ENCODE measurements at regions not wholly inside any gene's neighbourhood (a gene's known extent, or its start where the extent isn't known, plus 50 kb on each side); places are given as distances from the start of the nearest gene placed in this dataset.

- no peaks in the 10 kb centered on the region for H3K27me3 ChIP-seq (ENCODE audit: insufficient read depth, low read length)
- H3K9me3 ChIP-seq (ENCODE audit: low read depth, low read length): no peaks in the 10 kb centered on the region
- H3K4me1 ChIP-seq (ENCODE audit: insufficient read depth, low read length): no peaks in the 10 kb centered on the region
- H3K4me3 ChIP-seq (ENCODE audit: low read length): no peak overlapping the region
Observed at GRCh38 chr10:75347186-75347585, 54.4 kb downstream of the ZNF503 start.

GRCh38 chr10:75345738-75346137, 55.8 kb downstream of the ZNF503 start:
- Histone ChIP-seq H3K9me3 (ENCODE audit: low read depth, low read length) (no peaks in the 10 kb centered on the region), H3K4me1 (ENCODE audit: insufficient read depth, low read length) (no peaks in the 10 kb centered on the region), H3K4me3 (ENCODE audit: low read length) (no peak overlapping the region), H3K27me3 (ENCODE audit: insufficient read depth, low read length) (no peaks in the 10 kb centered on the region)

- no peaks in the 10 kb centered on the region for H3K9me3 ChIP-seq (ENCODE audit: low read depth, low read length)
- H3K4me3 ChIP-seq (ENCODE audit: low read length): no peak overlapping the region
- no peaks in the 10 kb centered on the region for H3K27me3 ChIP-seq (ENCODE audit: insufficient read depth, low read length)
- H3K4me1 ChIP-seq (ENCODE audit: insufficient read depth, low read length): no peaks in the 10 kb centered on the region
Observed at GRCh38 chr10:75344170-75344569, 57.4 kb downstream of the ZNF503 start.

GRCh38 chr10:75342397-75342796, 59.2 kb downstream of the ZNF503 start:
- Histone ChIP-seq H3K4me1 (ENCODE audit: insufficient read depth, low read length) (no peaks in the 10 kb centered on the region), H3K9me3 (ENCODE audit: low read depth, low read length) (no peaks in the 10 kb centered on the region), H3K4me3 (ENCODE audit: low read length) (no peak overlapping the region), H3K27me3 (ENCODE audit: insufficient read depth, low read length) (no peaks in the 10 kb centered on the region)

GRCh38 chr10:75335983-75336382, 65.6 kb downstream of the ZNF503 start:
- H3K4me1 ChIP-seq (ENCODE audit: insufficient read depth, low read length): no peaks in the 10 kb centered on the region
- no peak overlapping the region for H3K4me3 ChIP-seq (ENCODE audit: low read length)
- peaks cover 7% of the 10 kb centered on the region for H3K27me3 ChIP-seq (ENCODE audit: insufficient read depth, low read length)
- H3K9me3 ChIP-seq (ENCODE audit: low read depth, low read length): no peaks in the 10 kb centered on the region

GRCh38 chr10:75335191-75335590, 66.4 kb downstream of the ZNF503 start:
- no peak overlapping the region for H3K4me3 ChIP-seq (ENCODE audit: low read length)
- H3K9me3 ChIP-seq (ENCODE audit: low read depth, low read length): no peaks in the 10 kb centered on the region
- H3K4me1 ChIP-seq (ENCODE audit: insufficient read depth, low read length): no peaks in the 10 kb centered on the region
- H3K27me3 ChIP-seq (ENCODE audit: insufficient read depth, low read length): peaks cover 7% of the 10 kb centered on the region

GRCh38 chr10:75334720-75335119, 66.8 kb downstream of the ZNF503 start:
- Histone ChIP-seq H3K9me3 (ENCODE audit: low read depth, low read length) (no peaks in the 10 kb centered on the region), H3K4me3 (ENCODE audit: low read length) (no peak overlapping the region)

GRCh38 chr10:75332081-75332480, 69.5 kb downstream of the ZNF503 start:
- no peaks in the 10 kb centered on the region for H3K4me1 ChIP-seq (ENCODE audit: insufficient read depth, low read length)
- H3K4me3 ChIP-seq (ENCODE audit: low read length): no peak overlapping the region
- no peaks in the 10 kb centered on the region for H3K9me3 ChIP-seq (ENCODE audit: low read depth, low read length)
- H3K27me3 ChIP-seq (ENCODE audit: insufficient read depth, low read length): peaks cover 10% of the 10 kb centered on the region

More at GRCh38 chr10:75334720-75335119, 66.8 kb downstream of the ZNF503 start:
- peaks cover 7% of the 10 kb centered on the region for H3K27me3 ChIP-seq (ENCODE audit: insufficient read depth, low read length)
- H3K4me1 ChIP-seq (ENCODE audit: insufficient read depth, low read length): no peaks in the 10 kb centered on the region

- Histone ChIP-seq H3K4me3 (ENCODE audit: low read length) (no peak overlapping the region), H3K4me1 (ENCODE audit: insufficient read depth, low read length) (no peaks in the 10 kb centered on the region), H3K27me3 (ENCODE audit: insufficient read depth, low read length) (peaks cover 10% of the 10 kb centered on the region), H3K9me3 (ENCODE audit: low read depth, low read length) (no peaks in the 10 kb centered on the region)
Observed at GRCh38 chr10:75331081-75331480, 70.5 kb downstream of the ZNF503 start.

- Histone ChIP-seq H3K9me3 (ENCODE audit: low read depth, low read length) (no peaks in the 10 kb centered on the region), H3K4me1 (ENCODE audit: insufficient read depth, low read length) (no peaks in the 10 kb centered on the region), H3K27me3 (ENCODE audit: insufficient read depth, low read length) (peaks cover 10% of the 10 kb centered on the region), H3K4me3 (ENCODE audit: low read length) (no peak overlapping the region)
Observed at GRCh38 chr10:75329190-75329745, 72.3 kb downstream of the ZNF503 start.

GRCh38 chr10:75326306-75326705, 75.3 kb downstream of the ZNF503 start:
- Histone ChIP-seq H3K9me3 (ENCODE audit: low read depth, low read length) (no peaks in the 10 kb centered on the region), H3K4me1 (ENCODE audit: insufficient read depth, low read length) (no peaks in the 10 kb centered on the region), H3K4me3 (ENCODE audit: low read length) (no peak overlapping the region), H3K27me3 (ENCODE audit: insufficient read depth, low read length) (peaks cover 6% of the 10 kb centered on the region)

- Histone ChIP-seq H3K4me3 (ENCODE audit: low read length) (no peak overlapping the region), H3K4me1 (ENCODE audit: insufficient read depth, low read length) (no peaks in the 10 kb centered on the region), H3K27me3 (ENCODE audit: insufficient read depth, low read length) (no peaks in the 10 kb centered on the region), H3K9me3 (ENCODE audit: low read depth, low read length) (peaks cover 9% of the 10 kb centered on the region)
Observed at GRCh38 chr10:75319274-75319673, 82.3 kb downstream of the ZNF503 start.

GRCh38 chr10:75314570-75314969, 78.8 kb upstream of the COMTD1 start:
- peaks cover 14% of the 10 kb centered on the region for H3K9me3 ChIP-seq (ENCODE audit: low read depth, low read length)
- no peaks in the 10 kb centered on the region for H3K27me3 ChIP-seq (ENCODE audit: insufficient read depth, low read length)
- no peak overlapping the region for H3K4me3 ChIP-seq (ENCODE audit: low read length)
- no peaks in the 10 kb centered on the region for H3K4me1 ChIP-seq (ENCODE audit: insufficient read depth, low read length)

- H3K4me1 ChIP-seq (ENCODE audit: insufficient read depth, low read length): no peaks in the 10 kb centered on the region
Observed at GRCh38 chr10:75312440-75312839, 76.7 kb upstream of the COMTD1 start.

GRCh38 chr10:75305675-75306074, 69.9 kb upstream of the COMTD1 start:
- no peak overlapping the region for H3K4me3 ChIP-seq (ENCODE audit: low read length)
- no peaks in the 10 kb centered on the region for H3K4me1 ChIP-seq (ENCODE audit: insufficient read depth, low read length)
- peaks cover 10% of the 10 kb centered on the region for H3K9me3 ChIP-seq (ENCODE audit: low read depth, low read length)
- no peaks in the 10 kb centered on the region for H3K27me3 ChIP-seq (ENCODE audit: insufficient read depth, low read length)

More at GRCh38 chr10:75312440-75312839, 76.7 kb upstream of the COMTD1 start:
- peaks cover 14% of the 10 kb centered on the region for H3K9me3 ChIP-seq (ENCODE audit: low read depth, low read length)
- H3K27me3 ChIP-seq (ENCODE audit: insufficient read depth, low read length): no peaks in the 10 kb centered on the region
- H3K4me3 ChIP-seq (ENCODE audit: low read length): no peak overlapping the region

GRCh38 chr10:75304741-75305390, 69.1 kb upstream of the COMTD1 start:
- H3K4me1 ChIP-seq (ENCODE audit: insufficient read depth, low read length): no peaks in the 10 kb centered on the region
- H3K4me3 ChIP-seq (ENCODE audit: low read length): no peak overlapping the region
- H3K9me3 ChIP-seq (ENCODE audit: low read depth, low read length): peaks cover 10% of the 10 kb centered on the region
- H3K27me3 ChIP-seq (ENCODE audit: insufficient read depth, low read length): no peaks in the 10 kb centered on the region

Measured in mononuclear cell (primary cell).